Fibroblast of skin of abdomen (primary cell): ENCODE measurements at regions not wholly inside any gene's neighbourhood (a gene's known extent, or its start where the extent isn't known, plus 50 kb on each side); places are given as distances from the start of the nearest gene placed in this dataset.
"Not testable (repeated sequence)": the region's sequence is repeated elsewhere in the genome, so short reads cannot be mapped to it uniquely, and the experiment has no call there.

ENCODE experiments used
- DNase-seq: peaks from one replicate; pipeline ENCODE4 v3.0.0-alpha.2; 2013

DNA sequence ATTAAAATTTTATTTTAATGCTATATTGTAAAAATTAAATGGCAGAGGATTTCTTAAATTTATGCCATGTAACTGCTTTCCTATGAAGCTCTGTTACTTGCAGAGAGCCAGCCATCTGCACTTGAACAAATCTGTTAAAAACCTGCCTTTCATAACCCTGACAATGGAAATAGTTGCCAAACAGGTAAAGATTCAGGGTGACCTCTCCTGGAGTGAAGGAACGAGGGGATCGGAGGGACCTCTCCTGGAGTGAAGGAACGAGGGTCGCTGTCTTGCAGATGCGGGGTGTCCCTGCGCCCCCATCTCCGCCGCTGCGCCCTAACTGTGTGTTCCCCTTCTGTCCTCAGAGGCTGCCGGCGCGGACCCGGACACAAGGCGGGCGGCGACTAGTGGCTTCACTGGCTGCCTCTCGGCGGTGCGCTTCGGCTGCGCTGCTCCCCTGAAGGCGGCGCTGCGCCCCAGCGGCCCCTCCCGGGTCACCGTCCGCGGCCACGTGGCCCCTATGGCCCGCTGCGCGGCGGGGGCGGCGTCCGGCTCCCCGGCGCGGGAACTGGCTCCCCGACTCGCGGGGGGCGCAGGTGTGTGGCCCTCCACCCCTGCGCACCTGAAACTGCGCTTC, 295.9 kb upstream of the SPATA31A3 start:
- not testable (repeated sequence) for DNase-seq

DNA sequence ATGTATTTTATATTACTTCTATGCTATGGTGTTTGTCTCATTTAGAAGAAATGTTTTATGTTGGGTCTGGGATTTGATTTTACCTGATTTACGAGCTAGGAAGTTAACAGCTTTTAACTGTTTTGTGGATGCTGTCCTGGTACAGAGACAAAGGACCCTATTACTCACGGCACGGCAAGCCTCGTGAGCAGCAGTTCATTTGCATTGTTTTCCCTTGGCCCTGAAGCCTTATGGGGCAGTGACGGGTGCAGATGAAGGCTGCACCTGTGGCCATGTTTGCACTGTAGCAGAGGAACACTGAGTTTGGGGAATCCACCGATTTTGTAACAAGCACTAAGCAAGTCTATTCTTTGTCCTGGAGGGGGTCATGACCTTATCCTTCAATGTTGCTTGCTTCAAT, 291.9 kb upstream of the SPATA31A3 start:
- DNase-seq: not testable (repeated sequence)

DNA sequence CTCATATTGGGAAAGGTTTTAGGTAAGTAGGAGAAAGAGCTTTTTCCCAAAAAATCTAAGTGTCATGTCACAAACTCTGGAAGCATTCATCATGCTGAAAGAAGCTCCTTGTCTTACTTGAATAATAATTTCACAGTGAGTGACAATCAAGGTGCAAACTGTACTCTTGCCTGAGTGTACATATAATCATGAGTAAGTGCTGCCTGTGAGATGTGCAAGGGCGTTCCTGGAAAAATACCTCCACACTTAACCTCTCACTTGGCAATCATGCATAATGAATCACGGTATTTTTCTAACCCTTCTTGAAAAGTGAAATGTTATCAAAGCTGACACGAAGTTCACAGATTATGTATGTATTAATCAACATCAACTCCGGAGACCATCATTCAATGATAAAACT, 289.2 kb upstream of the SPATA31A3 start:
- DNase-seq: not testable (repeated sequence)

DNA sequence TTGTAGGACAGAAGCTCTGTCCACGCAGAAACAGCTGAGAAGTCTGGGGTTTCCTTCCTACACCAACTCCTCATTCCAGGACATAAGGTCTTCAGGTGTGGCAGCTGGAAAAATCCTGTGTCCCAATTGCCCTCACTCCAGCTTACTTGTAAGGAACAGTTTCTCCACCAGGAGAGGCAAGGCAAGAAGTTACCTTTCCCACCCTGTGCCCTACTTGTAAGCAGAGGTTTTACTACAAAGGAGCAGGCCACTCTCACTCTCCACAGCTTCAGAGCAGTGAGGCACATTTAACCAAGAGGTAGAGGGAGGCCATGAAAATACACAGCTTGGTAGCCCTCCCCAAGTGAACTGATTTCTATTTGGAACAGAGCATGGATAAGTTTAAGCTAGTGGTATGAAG, 277.3 kb upstream of the SPATA31A3 start:
- not testable (repeated sequence) for DNase-seq

DNA sequence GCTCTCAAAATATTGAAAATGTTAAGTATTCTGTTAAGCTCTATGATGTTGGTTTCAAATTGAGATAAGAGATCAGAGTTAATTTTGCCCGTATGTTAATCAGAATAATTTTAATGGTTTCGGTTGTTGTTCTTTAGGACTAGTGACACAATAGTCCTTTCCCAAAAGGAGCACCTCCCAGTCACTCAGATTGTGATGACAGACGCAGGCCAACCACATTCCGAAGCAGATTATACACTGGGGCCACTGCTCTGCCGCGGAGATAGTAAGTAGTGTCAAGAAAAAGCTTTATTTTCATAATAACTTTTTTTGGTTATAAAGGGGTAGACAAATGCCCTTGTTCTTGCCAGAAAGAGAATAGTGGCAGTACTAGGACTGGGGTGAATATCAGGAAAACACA, 265.5 kb upstream of the SPATA31A3 start:
- not testable (repeated sequence) for DNase-seq

DNA sequence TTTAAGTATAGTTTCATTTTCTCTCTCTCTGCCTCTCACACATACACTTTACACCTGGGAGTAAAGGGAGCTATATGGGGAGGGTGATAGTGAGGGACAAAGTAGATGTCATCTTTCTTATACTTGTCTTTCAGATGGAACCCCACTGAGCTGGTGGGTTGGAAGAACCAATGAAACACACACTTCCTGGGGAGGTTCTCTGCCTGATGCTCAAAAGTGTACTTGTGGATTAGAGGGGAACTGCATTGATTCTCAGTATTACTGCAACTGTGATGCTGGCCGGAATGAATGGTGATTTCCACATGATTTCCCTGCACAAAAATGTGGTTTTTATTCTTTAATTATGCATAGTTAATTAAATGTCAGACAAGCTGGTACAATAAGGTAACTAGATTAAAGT, 256.6 kb upstream of the SPATA31A3 start:
- DNase-seq: not testable (repeated sequence)

DNA sequence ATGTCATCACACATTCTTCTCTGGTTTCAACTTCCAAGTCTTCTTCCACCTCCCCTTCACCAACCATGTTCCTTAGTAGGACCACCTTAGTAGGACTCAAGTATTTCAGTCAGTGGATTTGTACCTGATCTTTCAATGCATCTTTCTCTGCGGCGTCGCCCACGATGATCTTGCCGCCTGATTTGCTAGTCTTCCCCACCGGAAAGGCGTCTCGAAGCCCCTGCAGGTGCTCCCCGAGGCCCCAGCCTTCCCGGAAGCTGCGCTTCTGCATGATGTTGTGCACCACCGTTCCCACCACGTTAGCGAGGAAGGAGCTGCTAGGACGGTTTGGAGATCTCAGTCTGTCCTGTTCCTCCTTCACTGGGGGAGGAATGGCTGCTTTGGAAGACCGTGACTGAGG, 219.7 kb upstream of the SPATA31A3 start:
- DNase-seq: not testable (repeated sequence)

DNA sequence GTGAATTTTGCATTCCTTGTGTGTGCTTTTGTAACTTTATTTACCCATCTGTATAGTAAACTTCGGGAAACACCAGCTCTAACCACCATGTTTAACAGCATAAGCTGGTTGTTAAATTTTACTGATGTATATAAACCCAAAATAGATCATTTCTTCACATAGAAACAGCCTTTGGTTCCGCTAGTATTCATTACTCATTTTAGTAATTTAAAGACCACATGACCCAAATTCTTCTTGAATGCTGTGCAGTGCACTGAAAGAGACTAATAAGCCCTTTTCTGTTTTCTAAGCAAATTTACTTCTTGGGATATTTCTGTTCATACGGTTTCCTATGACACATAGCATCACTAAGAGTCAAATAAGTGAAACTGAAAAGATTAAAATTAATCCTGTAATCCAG, 218.5 kb upstream of the SPATA31A3 start:
- DNase-seq: not testable (repeated sequence)

DNA sequence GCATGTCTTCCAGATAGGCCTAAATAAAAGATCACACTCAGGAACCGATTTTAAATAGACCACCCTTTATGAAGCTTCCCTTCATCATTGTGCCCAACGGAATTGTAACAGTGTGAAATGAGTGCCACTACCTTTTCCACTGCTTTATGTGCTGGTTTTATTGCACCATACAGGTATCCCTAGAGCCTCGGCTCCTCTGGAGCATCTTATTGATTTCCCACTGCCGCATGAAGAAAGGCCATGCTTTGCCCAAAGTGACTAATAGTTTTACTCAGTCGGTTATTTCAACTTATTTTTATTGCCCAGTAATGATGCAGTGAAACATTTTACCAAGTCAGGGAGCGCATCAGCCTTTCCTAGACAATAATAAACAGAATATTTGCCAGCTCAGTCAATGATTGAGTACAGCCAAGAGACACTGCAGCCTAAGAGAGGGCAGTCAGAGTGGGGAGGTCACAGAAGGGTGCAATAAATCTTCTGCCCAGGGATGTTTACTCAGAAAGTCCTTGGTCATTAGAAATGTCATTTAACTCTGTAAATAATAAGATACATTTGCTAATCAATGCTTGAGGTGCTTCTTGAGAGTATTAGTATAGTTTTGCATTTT, 216.6 kb upstream of the SPATA31A3 start:
- not testable (repeated sequence) for DNase-seq

DNA sequence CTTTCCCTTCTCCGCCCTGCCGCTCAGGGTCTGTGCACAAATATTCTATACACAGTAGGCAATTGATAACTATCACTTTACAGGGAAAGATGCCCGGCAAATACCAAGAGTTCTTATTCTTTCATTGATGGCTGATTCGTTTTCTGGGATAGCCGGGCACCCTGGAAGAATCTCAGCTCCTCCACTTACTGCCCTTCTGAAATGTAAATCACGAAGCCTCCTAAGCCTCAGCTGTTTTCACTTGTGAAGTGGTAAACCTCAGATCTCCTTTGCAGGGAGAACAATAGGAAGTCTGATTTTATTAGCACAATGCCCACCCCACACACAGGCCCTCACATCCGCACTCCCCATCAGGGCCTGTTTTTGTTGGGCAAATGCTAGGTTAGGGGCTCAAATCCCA, 203.8 kb upstream of the SPATA31A3 start:
- not testable (repeated sequence) for DNase-seq

DNA sequence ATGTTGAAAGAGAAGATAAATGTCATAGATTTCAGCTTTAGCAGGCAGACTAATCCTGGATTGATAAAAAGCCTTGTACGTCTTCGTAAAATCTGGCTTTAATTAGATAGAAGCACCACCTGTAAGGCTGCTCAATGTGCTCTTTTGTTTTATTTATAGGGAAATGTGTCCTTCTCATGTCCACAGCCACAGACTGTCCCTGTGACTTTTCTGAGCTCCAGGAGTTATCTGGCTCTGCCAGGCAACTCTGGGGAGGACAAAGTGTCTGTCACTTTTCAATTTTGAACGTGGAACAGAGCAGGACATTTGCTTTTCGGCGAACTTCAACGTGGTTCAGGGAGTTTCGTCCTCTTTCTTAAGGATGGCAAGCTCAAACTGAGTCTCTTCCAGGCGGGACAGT, 203.0 kb upstream of the SPATA31A3 start:
- DNase-seq: not testable (repeated sequence)

DNA sequence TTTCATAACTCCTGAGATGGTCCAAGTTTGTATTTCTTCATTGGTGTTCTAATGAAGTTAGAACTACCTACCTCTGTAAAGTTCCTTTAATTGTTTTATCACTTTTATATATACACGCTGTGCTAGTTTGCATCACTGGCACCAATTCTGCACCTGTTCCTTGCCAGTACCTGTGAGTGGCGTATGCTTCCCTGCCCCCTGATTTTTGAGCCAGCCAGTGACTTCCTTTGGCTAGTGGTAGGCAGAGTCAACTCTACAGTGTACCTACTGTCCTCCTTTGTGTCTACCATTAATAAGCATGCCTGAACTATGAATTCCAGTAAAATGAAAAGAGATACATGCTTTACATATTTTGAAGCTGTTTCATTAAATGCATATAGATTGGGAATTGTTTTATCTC, 186.8 kb upstream of the SPATA31A3 start:
- DNase-seq: not testable (repeated sequence)

DNA sequence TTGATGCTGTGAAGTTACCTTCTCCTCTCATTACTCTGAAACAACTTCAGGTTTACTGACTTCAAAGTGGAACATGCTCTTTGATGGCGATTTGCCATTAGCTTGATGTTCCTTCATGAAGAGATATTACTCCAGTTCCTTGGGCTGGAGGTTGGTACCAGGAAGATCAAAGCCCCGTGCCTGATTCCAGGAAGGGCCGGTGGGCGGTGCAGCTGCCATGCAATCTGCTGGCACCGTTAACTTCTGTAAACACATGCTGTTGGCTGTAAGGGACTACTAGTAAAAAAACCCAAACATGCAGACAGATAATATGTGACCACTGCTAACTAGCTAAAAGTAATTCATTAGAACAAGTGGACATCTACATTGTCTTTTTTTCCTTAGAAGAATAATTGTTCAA, 182.8 kb upstream of the SPATA31A3 start:
- not testable (repeated sequence) for DNase-seq

DNA sequence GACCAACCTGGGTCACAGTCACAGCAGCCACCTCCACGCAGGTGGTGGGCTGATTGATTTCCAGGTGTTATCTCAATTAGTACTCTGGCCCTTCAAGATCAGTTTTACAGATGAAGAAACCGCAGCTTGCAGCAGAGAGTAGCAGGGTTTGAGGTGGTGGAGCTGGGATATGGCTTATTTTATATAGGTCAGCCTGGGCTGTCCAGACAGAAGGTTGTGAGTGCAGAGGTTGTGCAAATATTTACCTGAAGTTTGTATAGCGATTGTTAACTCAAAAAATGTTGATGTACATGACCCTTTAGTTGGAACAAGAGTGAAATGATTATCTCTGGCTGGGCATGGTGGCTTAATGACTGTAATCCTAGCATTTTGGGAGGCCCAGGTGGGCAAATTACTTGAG, 179.4 kb upstream of the SPATA31A3 start:
- not testable (repeated sequence) for DNase-seq

DNA sequence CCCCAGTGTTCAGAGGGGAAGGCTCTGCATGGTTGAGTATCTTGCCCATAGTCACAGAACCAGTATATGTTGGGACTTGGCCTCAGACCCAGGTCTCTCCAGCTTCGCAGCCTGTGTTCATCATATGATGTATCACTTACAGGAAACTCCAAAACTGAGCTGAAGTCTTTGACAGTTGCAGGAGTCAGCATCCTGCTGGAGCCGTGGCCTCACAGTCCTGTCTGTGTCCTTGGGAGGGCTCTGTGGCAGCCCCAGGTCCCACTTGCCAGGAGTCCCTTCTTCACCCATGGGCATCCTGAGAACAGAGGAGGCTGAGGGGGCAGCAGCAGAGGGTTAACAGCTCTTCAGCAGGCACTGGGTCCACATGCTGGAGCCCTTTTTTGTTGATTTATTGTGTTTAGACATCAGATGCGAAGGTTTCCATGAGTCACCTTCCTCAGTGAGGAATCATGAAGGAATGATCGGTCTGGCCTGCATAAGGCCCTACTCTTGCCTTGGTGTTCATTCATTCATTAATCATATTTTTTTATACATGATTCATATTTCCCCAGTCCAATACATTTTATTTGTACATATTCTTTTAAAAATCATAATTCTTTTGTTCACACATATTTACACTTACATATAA, 176.3 kb upstream of the SPATA31A3 start:
- not testable (repeated sequence) for DNase-seq

DNA sequence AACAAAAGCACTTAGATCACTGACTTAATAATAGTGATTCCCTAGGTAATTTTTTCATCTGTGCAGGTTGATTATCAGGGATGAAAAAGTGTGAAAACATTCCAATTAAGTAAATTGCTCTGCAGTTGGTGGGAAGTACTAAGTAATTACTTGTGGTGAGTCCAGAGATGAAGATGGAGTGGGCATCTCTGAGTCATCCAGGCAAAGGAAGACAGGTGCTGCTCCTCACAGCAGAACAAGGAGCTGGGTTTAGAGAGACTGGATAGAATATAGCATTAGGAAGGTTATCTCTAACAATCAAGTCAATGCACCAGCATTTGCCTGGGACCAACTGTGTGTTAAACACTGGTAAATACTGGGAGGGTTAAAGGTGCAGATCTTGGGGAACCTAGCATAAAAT, 174.0 kb upstream of the SPATA31A3 start:
- DNase-seq: not testable (repeated sequence)

DNA sequence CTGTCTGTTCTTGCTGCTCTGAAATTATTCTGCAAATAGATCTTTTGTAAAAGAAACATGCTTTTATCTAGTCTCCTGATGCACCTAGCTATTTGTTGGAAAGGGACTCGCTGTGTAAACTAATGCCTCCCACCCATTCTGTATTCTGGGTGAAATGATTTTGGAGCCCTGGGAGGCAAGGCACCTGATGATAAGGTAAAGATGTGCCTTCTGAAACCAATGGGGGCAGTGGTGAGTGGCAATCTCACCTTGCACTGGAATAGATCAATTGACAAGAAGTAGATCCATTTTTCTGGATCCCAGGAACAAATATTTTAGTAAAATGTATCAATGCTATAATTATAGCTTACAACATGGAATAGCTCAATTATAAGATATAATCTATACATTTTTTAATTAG, 170.5 kb upstream of the SPATA31A3 start:
- DNase-seq: not testable (repeated sequence)

DNA sequence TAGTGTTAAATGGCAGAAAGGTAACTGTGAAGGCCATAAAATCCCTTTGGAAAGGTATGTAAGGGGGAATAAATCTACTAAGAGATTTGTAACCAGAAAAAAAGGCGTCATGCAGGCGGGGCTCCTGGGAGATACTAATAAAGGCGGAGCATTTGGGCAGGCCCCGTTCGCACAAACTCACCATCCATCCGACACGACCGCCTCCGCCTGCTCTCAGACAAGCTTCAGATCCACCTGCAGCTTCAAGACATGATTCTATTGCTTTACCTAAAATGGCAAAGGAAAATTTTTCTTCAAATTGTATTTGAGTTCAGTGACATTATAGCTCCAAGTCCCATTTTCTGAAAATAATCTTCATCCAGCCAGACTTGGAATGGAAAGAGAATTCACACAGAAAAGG, 162.9 kb upstream of the SPATA31A3 start:
- not testable (repeated sequence) for DNase-seq

DNA sequence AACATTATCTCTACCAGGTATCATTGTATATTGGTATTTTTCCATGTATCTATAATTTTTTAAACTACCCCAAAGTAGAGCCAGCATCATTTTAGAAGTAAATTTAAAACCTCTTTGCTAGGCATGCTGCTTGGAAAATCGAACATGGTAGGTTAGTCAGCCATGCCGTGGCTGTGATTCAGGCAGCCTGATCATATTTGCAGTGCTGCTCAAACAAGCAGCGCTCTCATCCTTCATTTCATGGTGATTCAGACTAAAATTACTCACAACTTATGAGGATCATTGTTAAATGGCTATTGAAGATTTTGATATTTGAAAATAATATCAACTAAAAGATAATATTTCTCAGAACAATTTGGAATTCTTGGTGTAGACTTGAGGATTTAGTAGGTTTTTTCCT, 161.2 kb upstream of the SPATA31A3 start:
- DNase-seq: not testable (repeated sequence)

DNA sequence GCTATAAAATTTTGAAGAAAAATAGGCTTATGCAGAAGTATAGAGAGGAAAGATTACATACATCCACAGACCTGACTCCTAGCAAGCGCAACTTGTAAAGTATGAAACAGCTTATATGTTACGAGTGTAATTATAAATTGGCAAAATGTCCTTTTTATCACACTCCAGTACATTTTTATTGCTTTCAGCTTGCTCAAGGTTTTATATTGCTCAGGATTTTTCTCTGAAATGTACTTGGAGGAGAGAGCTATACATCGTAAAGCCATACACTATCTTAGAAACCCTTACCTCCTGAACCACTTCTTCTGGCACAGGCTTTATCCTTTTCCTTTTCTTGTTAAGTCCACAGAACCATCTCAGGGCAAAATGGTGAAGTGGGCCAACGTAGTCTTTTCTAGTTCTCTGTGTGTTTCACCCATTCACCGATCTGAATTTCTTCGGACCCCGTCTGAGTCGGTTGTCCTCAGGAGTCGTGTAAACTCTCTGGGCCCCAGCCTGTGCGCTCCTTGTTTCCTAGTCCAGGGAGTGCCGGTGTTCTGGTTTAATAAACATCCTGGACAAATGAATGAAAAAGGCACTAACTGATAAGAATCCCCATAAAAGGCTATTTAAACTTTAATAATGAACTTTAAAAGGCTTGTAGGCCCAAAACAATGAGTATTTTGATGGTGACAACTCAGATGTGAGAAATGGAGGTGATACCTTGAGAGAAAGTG, 150.2 kb upstream of the SPATA31A3 start:
- not testable (repeated sequence) for DNase-seq

DNA sequence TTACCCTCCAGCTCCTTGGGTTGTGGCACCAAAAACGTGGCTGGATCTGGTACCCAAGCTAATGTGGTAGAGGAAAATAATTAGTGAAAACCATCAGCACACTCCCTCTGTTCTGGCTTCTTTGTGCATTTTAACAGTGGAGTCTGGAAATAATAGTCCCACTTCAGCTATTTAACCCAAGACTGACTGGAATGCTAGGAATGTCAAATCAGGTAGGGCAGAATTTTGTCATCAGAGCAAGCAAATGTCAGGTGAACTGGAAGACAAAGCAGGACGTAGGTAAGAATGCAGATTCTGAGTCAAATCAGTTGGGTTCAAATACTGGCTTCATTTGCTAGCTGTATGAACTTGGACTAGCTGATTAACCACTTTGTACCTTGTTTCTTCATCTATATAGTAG, 144.0 kb upstream of the SPATA31A3 start:
- not testable (repeated sequence) for DNase-seq

DNA sequence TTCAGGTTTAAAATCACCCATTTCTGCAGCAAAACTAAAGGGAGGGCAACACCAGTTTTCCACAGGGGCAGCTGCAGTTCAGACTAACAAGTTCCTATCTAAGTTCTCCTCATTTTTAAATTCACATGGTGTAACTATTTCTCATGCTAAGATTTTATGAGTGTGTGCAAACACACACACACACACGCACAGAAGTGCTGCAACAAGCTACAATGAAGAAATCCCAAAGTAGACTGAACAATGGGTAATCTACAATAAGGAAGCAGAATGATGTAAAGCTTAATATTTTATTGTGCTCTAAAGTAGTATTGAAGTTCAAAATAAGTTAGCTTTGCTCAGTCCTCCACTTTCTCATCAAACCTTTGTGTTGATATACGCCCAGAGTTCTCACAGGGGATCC, 140.8 kb upstream of the SPATA31A3 start:
- not testable (repeated sequence) for DNase-seq

DNA sequence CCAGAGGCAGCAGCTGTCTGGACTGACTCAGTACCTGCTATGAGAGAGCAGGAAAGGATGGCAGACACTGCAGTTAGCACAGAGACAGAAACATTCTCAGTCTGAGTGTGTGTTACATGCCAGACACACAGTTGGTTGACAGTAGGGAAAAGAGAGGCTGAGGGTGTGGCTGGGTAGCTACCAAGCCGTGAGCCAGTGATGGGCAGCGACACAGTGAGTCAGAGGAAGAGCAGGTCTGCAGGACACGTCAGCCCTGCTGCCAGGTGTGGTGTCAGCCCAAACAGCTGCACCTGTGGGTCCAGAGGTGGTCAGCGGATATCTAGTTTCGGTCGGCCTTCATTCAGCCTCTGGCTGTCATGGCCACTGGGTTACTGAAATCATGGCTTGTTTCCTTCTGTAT, 124.4 kb upstream of the SPATA31A3 start:
- not testable (repeated sequence) for DNase-seq
